ENCODE measurements at regions not wholly inside any gene's neighbourhood (a gene's known extent, or its start where the extent isn't known, plus 50 kb on each side); places are given as distances from the start of the nearest gene placed in this dataset.

DNA sequence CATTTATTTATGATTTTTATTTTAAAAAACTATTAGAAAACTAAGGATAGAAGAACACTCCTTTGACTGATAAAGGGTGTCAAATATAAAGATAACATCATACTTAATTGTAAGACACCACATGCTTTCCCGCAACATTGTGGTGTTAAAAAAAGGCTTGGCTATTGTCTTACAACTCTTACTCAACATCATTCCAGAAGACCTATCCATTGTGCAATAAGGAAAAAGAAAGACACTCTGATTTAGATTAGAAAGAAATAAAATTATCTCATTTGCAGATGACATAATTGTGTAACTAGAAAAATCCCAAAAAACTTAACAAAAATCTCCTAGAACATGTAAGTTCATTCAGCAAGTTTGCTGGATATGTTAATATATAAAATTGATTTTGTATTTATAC, 296.7 kb upstream of the GNAI1 start:
- TF ChIP-seq EZH2 (optimal IDR thresholded peaks at IDR 0.05; ENCODE audit: low read depth, low read length): no peak
- TF ChIP-seq, protein P1, sequence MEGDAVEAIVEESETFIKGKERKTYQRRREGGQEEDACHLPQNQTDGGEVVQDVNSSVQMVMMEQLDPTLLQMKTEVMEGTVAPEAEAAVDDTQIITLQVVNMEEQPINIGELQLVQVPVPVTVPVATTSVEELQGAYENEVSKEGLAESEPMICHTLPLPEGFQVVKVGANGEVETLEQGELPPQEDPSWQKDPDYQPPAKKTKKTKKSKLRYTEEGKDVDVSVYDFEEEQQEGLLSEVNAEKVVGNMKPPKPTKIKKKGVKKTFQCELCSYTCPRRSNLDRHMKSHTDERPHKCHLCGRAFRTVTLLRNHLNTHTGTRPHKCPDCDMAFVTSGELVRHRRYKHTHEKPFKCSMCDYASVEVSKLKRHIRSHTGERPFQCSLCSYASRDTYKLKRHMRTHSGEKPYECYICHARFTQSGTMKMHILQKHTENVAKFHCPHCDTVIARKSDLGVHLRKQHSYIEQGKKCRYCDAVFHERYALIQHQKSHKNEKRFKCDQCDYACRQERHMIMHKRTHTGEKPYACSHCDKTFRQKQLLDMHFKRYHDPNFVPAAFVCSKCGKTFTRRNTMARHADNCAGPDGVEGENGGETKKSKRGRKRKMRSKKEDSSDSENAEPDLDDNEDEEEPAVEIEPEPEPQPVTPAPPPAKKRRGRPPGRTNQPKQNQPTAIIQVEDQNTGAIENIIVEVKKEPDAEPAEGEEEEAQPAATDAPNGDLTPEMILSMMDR (IDR thresholded peaks at IDR 0.05; ENCODE audit: low read length): no peak
